DOHH2 (cell line): ENCODE measurements at regions not wholly inside any gene's neighbourhood (a gene's known extent, or its start where the extent isn't known, plus 50 kb on each side); places are given as distances from the start of the nearest gene placed in this dataset.

ENCODE experiments used
- H3F3A ChIP-seq: fragments of 200-600 bp; sonication (generic), shearing (Covaris generic); 2 replicates; pipeline ENCODE4 v1.6.0; 2016; ENCODE audit warnings: antibody characterized with exemption, mild to moderate bottlenecking; ENCODE audit not compliant: control insufficient read depth, insufficient read depth
- H3K27ac ChIP-seq: fragments of 200-600 bp; sonication (generic); 2 replicates; pipeline ENCODE4 v1.5.1; 2014; ENCODE audit warnings: low read depth, mild to moderate bottlenecking, low read length, moderate library complexity
- H3K27me3 ChIP-seq: fragments of 200-600 bp; sonication (generic); 2 replicates; pipeline ENCODE4 v1.6.1; 2014; ENCODE audit warnings: mild to moderate bottlenecking, low read length, mixed read lengths; ENCODE audit not compliant: control insufficient read depth
- H3K36me3 ChIP-seq: fragments of 200-600 bp; sonication (generic); 2 replicates; pipeline ENCODE4 v1.6.1; 2014; ENCODE audit warnings: mild to moderate bottlenecking, low read length, moderate library complexity, mixed read lengths; ENCODE audit not compliant: control insufficient read depth
- H3K4me1 ChIP-seq: fragments of 200-600 bp; sonication (generic); 2 replicates; pipeline ENCODE4 v1.6.1; 2014; ENCODE audit warnings: mild to moderate bottlenecking, low read length, mixed read lengths; ENCODE audit not compliant: control insufficient read depth
- H3K4me2 ChIP-seq: fragments of 200-600 bp; sonication (generic); 2 replicates; pipeline ENCODE4 v1.6.0; 2014; ENCODE audit warnings: mild to moderate bottlenecking, low read length, moderate library complexity
- H3K4me3 ChIP-seq: fragments of 200-600 bp; sonication (generic); 2 replicates; pipeline ENCODE4 v1.5.1; 2014; ENCODE audit warnings: mild to moderate bottlenecking, low read length, mixed read lengths
- H3K79me2 ChIP-seq: fragments of 200-600 bp; sonication (generic); 2 replicates; pipeline ENCODE4 v1.6.1; 2014; ENCODE audit warnings: mild to moderate bottlenecking, low read length, mixed read lengths; ENCODE audit not compliant: control insufficient read depth
- H3K9me2 ChIP-seq: fragments of 200-600 bp; sonication (generic); replicated peaks from 2 replicates; pipeline ENCODE4 v1.6.1; 2014; ENCODE audit warnings: mild to moderate bottlenecking, low read length, mixed read lengths; ENCODE audit not compliant: control insufficient read depth
- H3K9me3 ChIP-seq: fragments of 200-600 bp; sonication (generic); 2 replicates; pipeline ENCODE4 v1.6.1; 2014; ENCODE audit warnings: antibody characterized with exemption, low read length, mixed read lengths; ENCODE audit not compliant: control insufficient read depth, insufficient read depth
- H4K20me1 ChIP-seq: fragments of 200-600 bp; sonication (generic); 2 replicates; pipeline ENCODE4 v1.6.0; 2014; ENCODE audit warnings: low read depth, mild to moderate bottlenecking, antibody characterized with exemption, low read length, moderate library complexity; ENCODE audit not compliant: control insufficient read depth, insufficient read depth
- EZH2phosphoT487 ChIP-seq: fragments of 200-600 bp; sonication (generic); IDR thresholded peaks from 2 replicates; pipeline ENCODE4 v1.6.1; 2017; ENCODE audit warnings: borderline replicate concordance, mild to moderate bottlenecking, antibody characterized with exemption, low read length, moderate library complexity, mixed read lengths
- TF ChIP-seq, protein P1 (sequence below): fragments of 200-600 bp; sonication (generic); IDR thresholded peaks from one replicate; pipeline ENCODE4 v1.5.1; 2014; ENCODE audit warnings: antibody characterized with exemption, mild to moderate bottlenecking, low read depth, low read length; ENCODE audit not compliant: poor library complexity, severe bottlenecking

- Histone ChIP-seq H3K9me3 (no peaks in the 10 kb centered on the region), H3K36me3 (no peaks in the 10 kb centered on the region), H3K27ac (no peak overlapping the region), H3K4me3 (no peak overlapping the region), H4K20me1 (no peaks in the 10 kb centered on the region), H3K27me3 (no peaks in the 10 kb centered on the region), H3F3A (no peaks in the 10 kb centered on the region), H3K79me2 (no peaks in the 10 kb centered on the region), H3K4me2 (no peak overlapping the region), H3K4me1 (no peaks in the 10 kb centered on the region), H3K9me2 (no peaks in the 10 kb centered on the region)
- TF ChIP-seq EZH2phosphoT487 = no peak
- TF ChIP-seq, protein P1, sequence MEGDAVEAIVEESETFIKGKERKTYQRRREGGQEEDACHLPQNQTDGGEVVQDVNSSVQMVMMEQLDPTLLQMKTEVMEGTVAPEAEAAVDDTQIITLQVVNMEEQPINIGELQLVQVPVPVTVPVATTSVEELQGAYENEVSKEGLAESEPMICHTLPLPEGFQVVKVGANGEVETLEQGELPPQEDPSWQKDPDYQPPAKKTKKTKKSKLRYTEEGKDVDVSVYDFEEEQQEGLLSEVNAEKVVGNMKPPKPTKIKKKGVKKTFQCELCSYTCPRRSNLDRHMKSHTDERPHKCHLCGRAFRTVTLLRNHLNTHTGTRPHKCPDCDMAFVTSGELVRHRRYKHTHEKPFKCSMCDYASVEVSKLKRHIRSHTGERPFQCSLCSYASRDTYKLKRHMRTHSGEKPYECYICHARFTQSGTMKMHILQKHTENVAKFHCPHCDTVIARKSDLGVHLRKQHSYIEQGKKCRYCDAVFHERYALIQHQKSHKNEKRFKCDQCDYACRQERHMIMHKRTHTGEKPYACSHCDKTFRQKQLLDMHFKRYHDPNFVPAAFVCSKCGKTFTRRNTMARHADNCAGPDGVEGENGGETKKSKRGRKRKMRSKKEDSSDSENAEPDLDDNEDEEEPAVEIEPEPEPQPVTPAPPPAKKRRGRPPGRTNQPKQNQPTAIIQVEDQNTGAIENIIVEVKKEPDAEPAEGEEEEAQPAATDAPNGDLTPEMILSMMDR = no peak
Observed at GRCh38 chr5:155259648-155260047, 246.1 kb downstream of the KIF4B start.

GRCh38 chr5:155260798-155261197 lies 247.2 kb downstream of the KIF4B start:
- TF ChIP-seq EZH2phosphoT487 = no peak
- TF ChIP-seq, protein P1 = peak; percentile 27
- no peaks in the 10 kb centered on the region for H3K9me3 ChIP-seq
- no peak overlapping the region for H3K27ac ChIP-seq
- no peaks in the 10 kb centered on the region for H3K9me2 ChIP-seq
- no peak overlapping the region for H3K4me3 ChIP-seq
- no peaks in the 10 kb centered on the region for H3K36me3 ChIP-seq
- H3K4me1 ChIP-seq = no peaks in the 10 kb centered on the region
- H3K27me3 ChIP-seq = no peaks in the 10 kb centered on the region
- no peaks in the 10 kb centered on the region for H3F3A ChIP-seq
- H3K79me2 ChIP-seq = no peaks in the 10 kb centered on the region
- H3K4me2 ChIP-seq = no peak overlapping the region
- H4K20me1 ChIP-seq = no peaks in the 10 kb centered on the region

DNA sequence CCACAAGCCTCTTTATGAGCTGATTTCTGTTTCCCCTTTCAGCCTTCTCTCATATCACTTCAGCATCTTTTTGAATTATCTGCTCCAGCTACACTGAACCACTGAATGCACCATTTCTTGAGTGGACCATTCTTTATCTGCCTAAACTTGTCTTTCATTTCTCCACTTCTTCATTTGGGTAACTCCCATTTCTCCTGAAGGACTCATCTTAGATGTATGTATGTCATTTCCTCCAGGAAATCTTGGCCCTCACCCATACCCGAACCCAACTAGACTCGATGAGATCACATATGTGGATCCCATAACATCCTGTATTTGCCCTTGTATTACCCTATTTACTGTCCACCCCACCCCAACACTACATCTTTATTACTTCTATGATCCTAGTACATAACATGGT lies 249.8 kb downstream of the KIF4B start:
- TF ChIP-seq EZH2phosphoT487 = no peak
- TF ChIP-seq, protein P1 = no peak
- H3K4me1 ChIP-seq = no peaks in the 10 kb centered on the region
- H3K9me2 ChIP-seq = no peaks in the 10 kb centered on the region
- no peaks in the 10 kb centered on the region for H3F3A ChIP-seq
- H4K20me1 ChIP-seq = no peaks in the 10 kb centered on the region
- no peak overlapping the region for H3K4me2 ChIP-seq
- H3K27ac ChIP-seq = no peak overlapping the region
- no peaks in the 10 kb centered on the region for H3K27me3 ChIP-seq
- no peaks in the 10 kb centered on the region for H3K9me3 ChIP-seq
- no peaks in the 10 kb centered on the region for H3K36me3 ChIP-seq
- no peak overlapping the region for H3K4me3 ChIP-seq
- H3K79me2 ChIP-seq = no peaks in the 10 kb centered on the region

GRCh38 chr5:155264809-155265208 lies 251.3 kb downstream of the KIF4B start:
- Histone ChIP-seq H3K4me3 (no peak overlapping the region), H3K9me3 (no peaks in the 10 kb centered on the region), H3K27ac (no peak overlapping the region), H4K20me1 (no peaks in the 10 kb centered on the region), H3K27me3 (no peaks in the 10 kb centered on the region), H3K36me3 (no peaks in the 10 kb centered on the region), H3K4me2 (no peak overlapping the region), H3F3A (no peaks in the 10 kb centered on the region), H3K4me1 (no peaks in the 10 kb centered on the region), H3K9me2 (no peaks in the 10 kb centered on the region), H3K79me2 (no peaks in the 10 kb centered on the region)
- no peak for TF ChIP-seq EZH2phosphoT487
- TF ChIP-seq, protein P1 = no peak
